Thyroid gland (tissue), 4 donors: ENCODE measurements at regions not wholly inside any gene's neighbourhood (a gene's known extent, or its start where the extent isn't known, plus 50 kb on each side); places are given as distances from the start of the nearest gene placed in this dataset.

Source experiments
- CTCF ChIP-seq, 6 experiments: fragments of 200-600 bp in 3 of 6; fragments of 450-650 bp in 3 of 6; sonication (generic) in 3 of 6; IDR thresholded peaks; one replicate each; pipeline ENCODE4 v1.5.1; 2016 to 2019; ENCODE audit warnings: antibody characterized with exemption in 6 of 6, mild to moderate bottlenecking in 2 of 6, inconsistent platforms in 1 of 6, moderate library complexity in 1 of 6
- POLR2A ChIP-seq, 2 donors: fragments of 450-650 bp; IDR thresholded peaks; one replicate each; pipeline ENCODE4 v1.6.1; 2017; ENCODE audit warnings: antibody characterized with exemption in 2 of 2, mild to moderate bottlenecking in 2 of 2, moderate library complexity in 1 of 2

DNA sequence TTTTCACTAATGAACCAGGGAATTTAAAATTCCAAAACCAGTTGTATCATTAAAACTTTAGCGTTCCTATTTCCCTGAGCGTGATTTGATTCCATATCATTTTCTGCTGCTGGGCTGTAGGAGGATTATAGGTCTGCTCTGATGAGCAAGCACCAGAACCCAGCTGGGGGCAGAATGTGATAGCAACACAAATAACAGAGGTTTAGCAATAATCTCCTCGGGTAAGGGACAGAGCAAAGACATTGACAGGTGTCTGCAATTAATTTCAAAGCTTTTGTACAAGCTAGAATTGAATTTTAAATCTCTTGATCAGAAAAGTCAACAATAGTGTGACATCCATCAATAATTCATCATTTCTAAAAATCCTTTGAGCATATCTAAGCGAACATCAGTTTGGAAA is 163.4 kb upstream of the RAP2B start:
- TF ChIP-seq CTCF (IDR thresholded peaks at IDR 0.05) (no peak), POLR2A (IDR thresholded peaks at IDR 0.05) (no peak)
